VCaP (cell line): ENCODE measurements at regions not wholly inside any gene's neighbourhood (a gene's known extent, or its start where the extent isn't known, plus 50 kb on each side); places are given as distances from the start of the nearest gene placed in this dataset.
A peak's percentile ranks its signal among the peaks of the same experiment; 100 is the strongest.
"Not testable (repeated sequence)": the region's sequence is repeated elsewhere in the genome, so short reads cannot be mapped to it uniquely, and the experiment has no call there.

ENCODE experiments used
- H3K27ac ChIP-seq: fragments of 450-650 bp; 2 replicates; pipeline ENCODE4 v1.5.1; 2017
- TF ChIP-seq, protein P1 (sequence below): fragments of 450-650 bp; conservative IDR thresholded peaks from 2 replicates; pipeline ENCODE4 v1.5.1; 2017; ENCODE audit warnings: mild to moderate bottlenecking, moderate library complexity

DNA sequence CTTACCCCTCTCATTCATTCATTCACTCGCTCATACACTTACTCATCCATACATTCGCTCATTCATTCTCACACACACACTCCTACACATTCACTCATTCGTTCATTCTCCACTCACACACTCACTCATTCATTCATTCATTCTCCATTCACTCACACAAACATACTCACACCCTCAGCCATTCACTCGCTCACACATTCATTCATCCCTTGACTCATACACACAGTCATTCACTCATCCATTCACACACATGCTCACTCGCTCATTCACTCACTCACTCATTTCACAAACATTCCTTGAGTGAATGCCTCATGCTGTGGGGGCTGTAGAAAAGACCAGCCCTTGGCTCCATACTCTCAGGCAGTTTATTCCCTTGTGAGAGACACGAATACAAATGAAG lies 151.1 kb upstream of the MAMLD1 start:
- no peak overlapping the region for H3K27ac ChIP-seq
- TF ChIP-seq, protein P1, sequence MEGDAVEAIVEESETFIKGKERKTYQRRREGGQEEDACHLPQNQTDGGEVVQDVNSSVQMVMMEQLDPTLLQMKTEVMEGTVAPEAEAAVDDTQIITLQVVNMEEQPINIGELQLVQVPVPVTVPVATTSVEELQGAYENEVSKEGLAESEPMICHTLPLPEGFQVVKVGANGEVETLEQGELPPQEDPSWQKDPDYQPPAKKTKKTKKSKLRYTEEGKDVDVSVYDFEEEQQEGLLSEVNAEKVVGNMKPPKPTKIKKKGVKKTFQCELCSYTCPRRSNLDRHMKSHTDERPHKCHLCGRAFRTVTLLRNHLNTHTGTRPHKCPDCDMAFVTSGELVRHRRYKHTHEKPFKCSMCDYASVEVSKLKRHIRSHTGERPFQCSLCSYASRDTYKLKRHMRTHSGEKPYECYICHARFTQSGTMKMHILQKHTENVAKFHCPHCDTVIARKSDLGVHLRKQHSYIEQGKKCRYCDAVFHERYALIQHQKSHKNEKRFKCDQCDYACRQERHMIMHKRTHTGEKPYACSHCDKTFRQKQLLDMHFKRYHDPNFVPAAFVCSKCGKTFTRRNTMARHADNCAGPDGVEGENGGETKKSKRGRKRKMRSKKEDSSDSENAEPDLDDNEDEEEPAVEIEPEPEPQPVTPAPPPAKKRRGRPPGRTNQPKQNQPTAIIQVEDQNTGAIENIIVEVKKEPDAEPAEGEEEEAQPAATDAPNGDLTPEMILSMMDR, result no peak

DNA sequence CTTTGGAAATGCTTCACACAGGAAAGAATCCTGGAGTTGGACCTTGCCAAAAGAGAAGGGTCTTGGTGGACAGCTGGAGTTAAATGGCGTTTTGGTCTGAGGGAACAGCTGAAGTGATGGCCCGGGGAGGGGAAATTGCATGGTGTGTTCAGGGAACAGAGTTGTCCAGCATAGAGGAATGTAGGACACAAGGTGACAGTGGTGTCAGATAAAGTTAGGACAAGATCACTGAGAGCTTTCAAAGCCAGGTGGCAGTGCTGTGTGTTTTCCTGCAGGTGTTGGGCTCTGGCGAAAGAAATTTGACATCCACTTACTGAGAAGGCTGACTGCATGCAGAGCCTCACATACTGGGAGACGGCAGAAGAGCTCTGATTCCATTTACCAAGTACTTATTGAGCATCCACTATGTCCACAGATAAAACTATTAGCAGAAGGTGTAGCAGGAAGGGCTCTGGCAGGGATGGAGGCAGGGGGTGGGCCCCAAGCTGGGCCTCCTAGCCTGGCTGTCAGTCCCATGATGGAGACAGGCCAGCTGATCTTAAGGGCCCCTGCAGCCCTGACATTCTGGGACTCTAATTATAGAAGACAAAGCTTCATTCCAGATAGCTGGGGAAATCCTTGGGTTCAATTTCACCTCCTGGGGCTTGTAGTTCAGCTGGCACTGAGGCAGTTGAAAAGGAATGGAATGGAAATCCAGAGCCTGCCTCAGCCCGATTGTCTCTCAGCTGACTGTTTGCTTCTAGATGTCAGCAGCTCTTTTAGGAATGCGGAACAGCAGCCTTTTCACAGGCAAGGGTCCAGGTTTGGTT lies 150.2 kb upstream of the MAMLD1 start:
- no peak overlapping the region for H3K27ac ChIP-seq
- TF ChIP-seq, protein P1, result peak; percentile 16; the same call in 1 of the 2 replicates

DNA sequence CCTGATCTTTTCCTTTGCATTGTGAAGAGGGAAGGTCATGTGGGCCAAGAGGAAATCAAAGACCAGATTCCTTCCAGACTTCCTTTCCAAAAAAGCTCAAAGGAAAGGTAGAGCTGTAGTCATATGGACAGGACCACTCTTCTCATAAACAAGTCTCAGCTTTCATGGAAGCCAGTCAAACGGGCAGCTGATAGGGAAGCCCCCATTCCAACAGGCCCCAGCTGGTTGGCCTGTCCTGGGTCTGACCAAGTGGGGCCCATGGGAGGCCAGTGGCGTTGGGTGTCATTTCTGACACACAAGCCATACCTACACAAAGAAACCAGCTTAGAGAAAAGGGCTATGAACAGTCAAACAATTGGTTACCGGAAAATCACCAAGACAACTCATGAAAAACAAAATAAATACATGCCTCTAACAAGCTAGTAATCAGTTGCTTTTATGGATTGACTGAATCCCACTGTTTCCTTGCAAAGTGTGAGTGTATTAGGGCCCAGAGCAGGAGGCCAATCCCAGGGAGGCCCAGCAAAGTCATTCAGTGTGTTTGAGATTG lies 149.6 kb upstream of the MAMLD1 start:
- no peak overlapping the region for H3K27ac ChIP-seq
- TF ChIP-seq, protein P1, result no peak

DNA sequence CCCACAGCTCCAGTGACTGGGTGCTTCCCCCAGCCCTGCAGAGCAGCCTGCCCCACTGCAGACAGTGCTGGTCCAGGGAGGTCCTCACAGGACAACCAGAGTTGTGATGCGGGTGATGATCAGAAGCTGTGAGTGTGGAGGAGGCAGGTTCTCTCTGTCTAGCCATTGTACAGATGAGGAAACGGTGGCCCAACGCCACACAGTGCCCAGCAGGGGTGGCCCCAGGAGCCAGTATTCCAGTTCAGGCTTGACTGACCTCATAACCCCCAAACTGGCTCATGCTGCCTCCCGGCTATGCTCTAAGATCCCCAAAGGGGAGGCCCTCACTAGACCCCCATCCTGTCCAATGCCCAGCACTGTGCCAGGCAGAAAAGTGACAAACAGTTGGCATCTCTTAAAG lies 147.1 kb upstream of the MAMLD1 start:
- H3K27ac ChIP-seq, result not testable (repeated sequence)

DNA sequence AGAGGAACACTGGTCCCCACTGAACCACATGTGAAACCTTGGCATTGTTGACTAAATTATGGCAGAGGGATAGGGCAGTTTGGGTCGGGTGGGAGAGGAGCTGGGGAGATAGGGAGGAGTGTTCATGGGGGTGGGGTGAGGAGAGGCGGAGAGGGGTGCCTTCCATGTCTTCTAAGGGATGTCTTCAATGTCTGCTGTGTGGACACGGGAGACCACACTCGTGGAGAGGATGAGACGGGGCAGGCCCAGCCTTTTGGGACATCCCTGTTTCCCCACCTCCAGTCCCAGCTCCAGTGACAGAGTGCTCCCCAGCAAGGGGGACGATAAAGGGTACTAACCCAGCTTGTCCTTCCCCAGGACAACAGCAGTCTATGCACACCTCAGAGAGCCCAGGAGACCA lies 146.4 kb upstream of the MAMLD1 start:
- no peak overlapping the region for H3K27ac ChIP-seq
- TF ChIP-seq, protein P1, result no peak

DNA sequence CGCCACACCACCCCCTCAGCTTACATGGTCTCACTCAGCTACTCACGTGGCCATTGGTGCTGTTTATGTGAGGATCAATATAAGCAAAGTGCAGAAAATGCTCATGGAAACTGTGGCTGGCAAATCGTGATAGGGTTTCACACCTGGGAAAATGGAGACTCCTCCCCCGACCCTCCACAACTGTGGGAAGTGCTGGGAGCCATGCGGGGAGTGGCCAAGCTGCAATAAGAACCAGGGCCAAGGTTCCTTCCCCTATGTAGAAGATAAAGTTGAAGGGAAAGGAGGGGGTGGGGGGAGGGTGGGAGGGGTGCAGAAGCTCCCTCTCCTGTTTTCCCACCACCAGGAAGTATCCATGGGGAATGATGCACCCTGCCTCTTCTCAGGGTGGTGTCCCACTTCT lies 145.5 kb upstream of the MAMLD1 start:
- H3K27ac ChIP-seq, result no peak overlapping the region
- TF ChIP-seq, protein P1, result no peak

DNA sequence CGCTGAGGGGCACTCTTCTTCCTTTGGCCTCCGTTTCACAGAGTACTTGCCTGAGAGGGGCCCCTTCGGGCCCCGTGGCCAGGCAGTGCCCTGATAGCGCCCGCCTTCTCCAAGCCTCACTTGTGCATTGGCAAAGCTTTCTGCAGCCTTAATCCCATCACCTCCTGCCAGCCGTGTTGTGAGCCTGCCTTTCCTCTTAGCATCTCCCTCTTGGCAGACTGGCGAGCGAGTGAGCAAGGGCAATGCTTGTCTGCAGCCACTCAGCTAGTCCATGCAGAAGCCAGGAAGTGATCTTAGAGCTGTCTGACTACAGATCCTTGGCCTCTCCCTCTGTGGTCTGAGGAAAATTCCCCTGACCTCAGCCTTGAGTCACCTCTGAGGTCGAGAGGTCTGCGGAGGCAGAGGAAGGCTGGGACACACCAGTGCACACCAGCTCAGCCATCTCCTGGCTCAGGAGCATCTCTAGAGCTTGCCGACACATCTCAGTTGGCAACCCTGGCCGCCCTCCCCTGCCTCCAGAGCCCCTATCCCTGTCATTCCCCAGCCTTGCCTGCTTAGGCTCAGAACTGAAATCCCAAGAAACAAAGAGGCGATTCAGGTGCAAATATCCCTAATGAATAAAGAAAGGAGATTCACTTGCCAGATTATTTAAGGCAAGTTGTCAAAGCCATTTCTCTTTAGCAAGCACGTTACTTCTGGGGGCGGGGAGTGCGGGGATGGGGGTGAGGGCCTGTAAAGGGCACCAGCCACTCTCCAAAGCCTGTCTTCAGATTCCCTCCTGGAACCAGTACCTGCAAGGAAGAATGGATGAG lies 143.5 kb upstream of the MAMLD1 start:
- TF ChIP-seq, protein P1, result no peak
- H3K27ac ChIP-seq, result no peak overlapping the region
